ENCODE measurements at regions not wholly inside any gene's neighbourhood (a gene's known extent, or its start where the extent isn't known, plus 50 kb on each side); places are given as distances from the start of the nearest gene placed in this dataset.

DNA sequence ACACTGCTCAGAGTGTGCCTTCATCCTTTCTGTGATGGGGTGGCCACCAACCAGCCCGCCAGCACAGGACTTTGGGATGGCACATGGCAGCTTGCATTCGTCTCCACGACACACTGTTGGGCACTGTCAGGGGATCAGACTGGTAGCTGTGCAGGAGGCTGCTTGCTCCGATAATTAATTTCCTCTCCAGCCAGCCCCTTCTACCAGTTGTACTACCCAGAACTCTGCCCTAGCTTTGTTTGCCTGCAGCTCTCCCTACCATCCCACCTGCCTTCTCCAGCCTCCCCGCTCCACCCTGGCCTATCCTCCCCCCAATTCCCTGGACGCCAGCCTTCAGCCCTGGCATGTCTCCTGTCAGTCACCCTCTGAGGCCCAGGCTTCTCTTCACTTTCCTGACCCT lies 228.3 kb downstream of the TSHZ3 start:
- TF ChIP-seq, protein P1, sequence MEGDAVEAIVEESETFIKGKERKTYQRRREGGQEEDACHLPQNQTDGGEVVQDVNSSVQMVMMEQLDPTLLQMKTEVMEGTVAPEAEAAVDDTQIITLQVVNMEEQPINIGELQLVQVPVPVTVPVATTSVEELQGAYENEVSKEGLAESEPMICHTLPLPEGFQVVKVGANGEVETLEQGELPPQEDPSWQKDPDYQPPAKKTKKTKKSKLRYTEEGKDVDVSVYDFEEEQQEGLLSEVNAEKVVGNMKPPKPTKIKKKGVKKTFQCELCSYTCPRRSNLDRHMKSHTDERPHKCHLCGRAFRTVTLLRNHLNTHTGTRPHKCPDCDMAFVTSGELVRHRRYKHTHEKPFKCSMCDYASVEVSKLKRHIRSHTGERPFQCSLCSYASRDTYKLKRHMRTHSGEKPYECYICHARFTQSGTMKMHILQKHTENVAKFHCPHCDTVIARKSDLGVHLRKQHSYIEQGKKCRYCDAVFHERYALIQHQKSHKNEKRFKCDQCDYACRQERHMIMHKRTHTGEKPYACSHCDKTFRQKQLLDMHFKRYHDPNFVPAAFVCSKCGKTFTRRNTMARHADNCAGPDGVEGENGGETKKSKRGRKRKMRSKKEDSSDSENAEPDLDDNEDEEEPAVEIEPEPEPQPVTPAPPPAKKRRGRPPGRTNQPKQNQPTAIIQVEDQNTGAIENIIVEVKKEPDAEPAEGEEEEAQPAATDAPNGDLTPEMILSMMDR (IDR thresholded peaks at IDR 0.05), result no peak
- no peak for TF ChIP-seq EZH2phosphoT487 (IDR thresholded peaks at IDR 0.05)
- no peak for TF ChIP-seq EZH2 (IDR thresholded peaks at IDR 0.05)

Data from neural progenitor cell (in vitro differentiated cells).